ENCODE measurements at regions not wholly inside any gene's neighbourhood (a gene's known extent, or its start where the extent isn't known, plus 50 kb on each side); places are given as distances from the start of the nearest gene placed in this dataset.

- peak; percentile 4 to 7 for DNase-seq
Observed at GRCh38 chr2:67625178-67625577, 228.0 kb downstream of the ETAA1 start.

GRCh38 chr2:67625690-67626475 lies 228.8 kb downstream of the ETAA1 start:
- DNase-seq, result no peak

- DNase-seq, result no peak
Observed at GRCh38 chr2:67626656-67627055, 229.5 kb downstream of the ETAA1 start.

- no peak for DNase-seq
Observed at GRCh38 chr2:67627456-67628207, 230.5 kb downstream of the ETAA1 start.

- DNase-seq, result no peak
Observed at GRCh38 chr2:67628892-67629291, 231.8 kb downstream of the ETAA1 start.

GRCh38 chr2:67631483-67631882 lies 234.3 kb downstream of the ETAA1 start:
- DNase-seq, result no peak

GRCh38 chr2:67633212-67633856 lies 236.2 kb downstream of the ETAA1 start:
- DNase-seq, result no peak

GRCh38 chr2:67638146-67638545 lies 241.0 kb downstream of the ETAA1 start:
- no peak for DNase-seq

- DNase-seq, result no peak
Observed at GRCh38 chr2:67641312-67642045, 244.3 kb downstream of the ETAA1 start.

- no peak for DNase-seq
Observed at GRCh38 chr2:67642046-67642382, 244.9 kb downstream of the ETAA1 start.

GRCh38 chr2:67642961-67643360 lies 245.8 kb downstream of the ETAA1 start:
- no peak for DNase-seq

- DNase-seq, result no peak
Observed at GRCh38 chr2:67645280-67646138, 248.4 kb downstream of the ETAA1 start.

GRCh38 chr2:67646714-67647333 lies 249.7 kb downstream of the ETAA1 start:
- DNase-seq, result no peak

- no peak for DNase-seq
Observed at GRCh38 chr2:67649331-67650261, 252.5 kb downstream of the ETAA1 start.

- DNase-seq, result peak; percentile 3 to 16
Observed at GRCh38 chr2:67650291-67651133, 253.4 kb downstream of the ETAA1 start.

- no peak for DNase-seq
Observed at GRCh38 chr2:67651565-67651964, 254.4 kb downstream of the ETAA1 start.

- no peak for DNase-seq
Observed at GRCh38 chr2:67652679-67653078, 255.5 kb downstream of the ETAA1 start.

- no peak for DNase-seq
Observed at GRCh38 chr2:67656875-67657274, 259.7 kb downstream of the ETAA1 start.

- no peak for DNase-seq
Observed at GRCh38 chr2:67658820-67659219, 261.7 kb downstream of the ETAA1 start.

Measured in inflammatory macrophage treated with lipopolysaccharide for 1 hour (primary cell).